ENCODE measurements at regions not wholly inside any gene's neighbourhood (a gene's known extent, or its start where the extent isn't known, plus 50 kb on each side); places are given as distances from the start of the nearest gene placed in this dataset.
"Not testable (repeated sequence)": the region's sequence is repeated elsewhere in the genome, so short reads cannot be mapped to it uniquely, and the experiment has no call there.

GRCh38 chr3:188000361-188000861 lies 153.5 kb upstream of the LPP start:
- DNase-seq (ENCODE audit: low read depth), result no peak

- DNase-seq (ENCODE audit: low read depth), result no peak
Measured at GRCh38 chr3:188001093-188001492, 152.9 kb upstream of the LPP start.

- DNase-seq (ENCODE audit: low read depth), result no peak
Measured at GRCh38 chr3:188001926-188002325, 152.0 kb upstream of the LPP start.

DNA sequence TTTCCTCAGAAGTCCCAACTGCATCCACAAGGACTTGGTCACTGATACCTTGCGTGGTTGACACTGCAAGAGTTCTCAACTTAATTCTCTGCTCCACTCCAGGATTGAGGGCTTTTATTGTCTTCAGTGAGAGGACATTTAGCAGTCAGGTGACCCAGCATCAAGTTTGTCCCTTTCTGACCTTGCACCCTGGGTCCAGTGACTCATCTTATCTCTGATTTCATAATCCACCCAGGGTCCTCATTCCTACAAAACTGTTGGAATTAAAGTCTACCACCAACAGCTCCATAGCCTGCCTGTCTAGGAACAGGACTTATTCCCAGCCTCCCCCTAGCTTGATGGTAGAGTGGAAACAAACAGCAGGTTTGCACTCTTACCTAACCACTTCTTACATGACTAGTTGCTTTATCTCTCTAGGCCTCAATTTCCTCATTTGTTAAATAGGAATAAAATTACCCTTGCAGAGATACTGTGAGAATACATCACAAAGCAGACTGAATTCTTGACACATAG lies 151.3 kb upstream of the LPP start:
- no peak for DNase-seq (ENCODE audit: low read depth)

GRCh38 chr3:188003188-188004171 lies 150.5 kb upstream of the LPP start:
- no peak for DNase-seq (ENCODE audit: low read depth)

- no peak for DNase-seq (ENCODE audit: low read depth)
Measured at GRCh38 chr3:188006726-188007393, 147.1 kb upstream of the LPP start.

DNA sequence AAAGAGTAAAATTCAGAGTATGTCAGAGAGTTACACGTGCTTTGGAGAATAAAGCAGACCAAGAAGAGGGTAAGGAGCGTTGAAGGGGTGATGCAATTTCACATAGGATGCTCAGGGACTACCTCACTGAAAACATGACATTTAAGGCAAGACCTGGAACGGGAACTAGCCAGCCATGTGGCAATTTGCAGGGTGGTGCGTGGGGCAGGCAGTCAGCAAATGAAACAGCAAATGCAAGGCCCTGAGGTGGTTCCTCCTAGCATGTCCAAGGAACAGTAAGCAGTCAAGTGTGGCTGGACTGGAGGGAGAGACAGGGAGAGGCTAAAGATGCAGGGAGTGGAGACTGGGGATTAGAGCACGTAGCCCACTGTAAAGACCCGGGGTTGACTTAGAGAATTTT lies 146.1 kb upstream of the LPP start:
- no peak for DNase-seq (ENCODE audit: low read depth)

GRCh38 chr3:188008582-188009213 lies 145.3 kb upstream of the LPP start:
- no peak for DNase-seq (ENCODE audit: low read depth)

GRCh38 chr3:188010478-188010877 lies 143.5 kb upstream of the LPP start:
- DNase-seq (ENCODE audit: low read depth), result no peak

- no peak for DNase-seq (ENCODE audit: low read depth)
Measured at GRCh38 chr3:188019727-188020126, 134.2 kb upstream of the LPP start.

- DNase-seq (ENCODE audit: low read depth), result no peak
Measured at GRCh38 chr3:188021041-188021440, 132.9 kb upstream of the LPP start.

- no peak for DNase-seq (ENCODE audit: low read depth)
Measured at GRCh38 chr3:188021502-188022040, 132.4 kb upstream of the LPP start.

DNA sequence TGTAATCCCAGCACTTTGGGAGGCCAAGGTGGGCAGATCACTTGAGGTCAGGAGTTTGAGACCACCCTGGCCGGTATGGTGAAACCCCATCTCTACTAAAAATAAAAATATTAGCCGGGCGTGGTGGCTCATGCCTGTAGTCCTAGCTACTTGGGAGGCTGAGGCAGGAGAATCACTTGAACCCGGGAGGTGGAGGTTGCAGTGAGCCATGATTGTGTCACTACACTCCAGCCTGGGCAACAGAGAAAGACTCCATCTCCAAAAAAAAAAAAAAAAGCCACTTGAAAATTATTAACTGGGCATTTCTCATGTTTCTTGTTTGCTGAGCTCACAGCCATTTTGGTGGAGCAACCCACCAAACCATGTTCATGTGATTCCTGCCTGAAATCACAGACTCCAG lies 131.1 kb upstream of the LPP start:
- not testable (repeated sequence) for DNase-seq (ENCODE audit: low read depth)

DNA sequence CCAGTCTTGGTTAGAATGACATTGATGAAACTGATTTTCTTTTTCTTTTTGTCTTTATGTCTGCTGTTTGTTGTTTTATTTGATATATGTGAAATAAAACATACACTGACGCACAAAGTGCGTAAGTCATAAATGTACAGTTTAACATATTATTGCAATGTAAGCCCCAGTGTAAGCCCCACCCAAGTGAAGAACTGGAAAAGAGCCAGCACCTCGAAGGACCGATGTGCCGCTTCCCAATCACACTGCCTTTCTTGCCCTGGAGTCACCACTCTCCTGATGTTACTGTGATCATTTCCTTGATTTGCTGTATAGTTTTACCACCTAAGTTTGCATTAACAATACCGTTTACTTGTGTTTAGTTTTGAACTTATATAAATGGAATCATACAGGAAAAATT lies 128.4 kb upstream of the LPP start:
- DNase-seq (ENCODE audit: low read depth), result no peak

DNA sequence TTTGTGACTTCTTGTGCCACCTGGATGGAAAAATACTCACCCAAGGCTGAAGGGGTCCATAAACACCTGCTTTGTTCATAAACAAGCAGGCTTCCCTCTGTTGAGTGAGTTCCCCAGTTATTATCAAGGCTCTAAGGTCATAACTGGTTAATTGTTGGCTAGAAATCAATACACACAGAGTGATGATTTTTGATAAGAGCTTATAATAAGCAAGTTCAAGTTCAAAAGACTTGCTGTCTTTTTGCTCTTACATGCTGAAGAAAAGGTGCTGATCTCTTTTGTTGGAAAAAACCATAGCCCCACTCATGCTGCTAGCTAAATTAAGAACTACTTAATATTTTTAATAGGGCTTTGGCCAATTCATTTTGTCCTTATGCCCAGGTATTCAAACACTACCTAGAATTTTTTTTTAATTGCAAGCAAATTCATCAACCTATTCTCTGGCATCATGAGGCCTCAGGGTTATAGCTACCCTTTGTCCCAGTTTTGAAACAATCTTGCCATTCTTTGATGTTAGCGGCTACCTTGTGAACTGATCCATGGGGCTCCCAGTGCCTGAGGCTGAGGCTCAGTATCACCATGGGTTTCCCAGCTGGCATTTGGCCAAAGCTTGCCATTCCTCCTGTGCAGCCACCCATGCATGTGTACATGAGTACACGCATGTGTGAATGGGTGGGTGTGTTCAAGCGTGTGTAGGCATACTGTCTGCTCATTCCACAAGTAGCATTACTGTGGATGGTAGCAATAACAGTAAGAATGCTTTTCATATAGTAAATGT lies 127.6 kb upstream of the LPP start:
- DNase-seq (ENCODE audit: low read depth), result no peak

GRCh38 chr3:188031121-188031520 lies 122.8 kb upstream of the LPP start:
- no peak for DNase-seq (ENCODE audit: low read depth)

DNA sequence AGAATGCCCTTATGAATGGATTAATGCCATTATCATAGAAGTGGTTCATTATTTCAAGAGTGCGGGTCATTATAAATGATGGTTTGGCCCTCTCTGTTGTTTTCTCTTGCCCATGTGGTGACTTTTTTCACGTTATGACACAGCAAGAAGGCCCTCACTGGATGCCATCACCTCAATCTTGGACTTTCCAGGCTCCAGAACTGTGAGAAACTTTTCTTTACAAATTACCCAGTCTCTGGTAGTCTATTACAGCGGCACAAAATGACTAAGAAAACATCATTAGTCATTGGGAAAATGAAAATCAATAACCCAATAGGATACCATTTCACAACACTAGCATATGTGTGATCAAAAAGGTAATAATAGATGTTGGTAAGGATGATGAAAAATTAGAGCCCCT lies 119.0 kb upstream of the LPP start:
- no peak for DNase-seq (ENCODE audit: low read depth)

- DNase-seq (ENCODE audit: low read depth), result no peak
Measured at GRCh38 chr3:188036375-188037194, 117.4 kb upstream of the LPP start.

- no peak for DNase-seq (ENCODE audit: low read depth)
Measured at GRCh38 chr3:188037195-188037718, 116.7 kb upstream of the LPP start.

DNA sequence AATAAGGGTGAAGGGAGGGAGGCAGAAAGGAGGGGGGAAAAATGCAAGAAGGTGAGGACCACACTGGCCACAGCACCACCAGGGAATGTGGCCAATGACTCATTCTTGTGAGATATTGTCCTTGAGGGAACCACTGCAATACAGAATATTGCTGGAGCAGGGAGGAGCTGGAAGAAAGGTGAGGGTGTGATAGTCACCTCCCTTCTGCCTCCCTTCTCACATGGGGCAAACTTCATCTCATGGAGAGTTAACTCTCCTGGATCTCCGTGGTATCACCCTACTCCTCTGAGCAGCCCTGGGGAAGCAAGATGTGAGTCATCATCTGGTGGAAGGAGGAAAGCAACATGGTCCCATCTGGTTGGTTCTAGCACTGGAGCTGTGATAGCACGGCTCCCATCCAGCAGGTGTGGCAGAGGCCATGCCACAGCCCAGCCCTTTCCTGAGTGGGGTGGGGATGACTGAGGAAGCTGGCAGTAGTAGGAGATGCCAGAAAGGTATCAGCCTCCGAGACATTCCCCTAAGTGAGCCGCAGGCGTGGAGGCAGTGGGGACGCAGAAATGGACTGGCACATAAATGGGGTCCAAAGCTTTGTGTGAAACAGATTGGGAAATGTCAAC lies 115.9 kb upstream of the LPP start:
- DNase-seq (ENCODE audit: low read depth), result no peak

Data from stimulated activated CD8-positive, alpha-beta memory T cell treated with anti-CD3 and anti-CD28 coated beads, Interleukin-12 subunit alpha, Interleukin-12 subunit beta, amount 100 ng/mL, for 1 hour (primary cell).